Vagina (tissue), 2 donors: ENCODE measurements at regions not wholly inside any gene's neighbourhood (a gene's known extent, or its start where the extent isn't known, plus 50 kb on each side); places are given as distances from the start of the nearest gene placed in this dataset.

Experiments used
- CTCF ChIP-seq, 3 experiments: fragments of 450-650 bp in 2 of 3; fragments of 200-600 bp in 1 of 3; sonication (generic) in 1 of 3; IDR thresholded peaks; one replicate each; pipeline ENCODE4 v1.5.1; 2017 to 2019; ENCODE audit warnings: antibody characterized with exemption in 3 of 3, mild to moderate bottlenecking in 2 of 3, moderate library complexity in 2 of 3
- POLR2A ChIP-seq, 2 donors: fragments of 450-650 bp; IDR thresholded peaks; one replicate each; pipeline ENCODE4 v1.6.1; 2017; ENCODE audit warnings: antibody characterized with exemption in 2 of 2, mild to moderate bottlenecking in 2 of 2, moderate library complexity in 2 of 2

- TF ChIP-seq CTCF (IDR thresholded peaks at IDR 0.05) (no peak), POLR2A (IDR thresholded peaks at IDR 0.05) (no peak)
Measured at GRCh38 chr18:7429831-7430230, 137.3 kb upstream of the PTPRM start.
